Choroid plexus epithelial cell (primary cell): ENCODE measurements at regions not wholly inside any gene's neighbourhood (a gene's known extent, or its start where the extent isn't known, plus 50 kb on each side); places are given as distances from the start of the nearest gene placed in this dataset.

Experiments
- DNase-seq: peaks from one replicate; pipeline ENCODE4 v3.0.0-alpha.2; 2010; ENCODE audit warnings: low read depth
- H3K4me3 ChIP-seq: 2 replicates; pipeline ENCODE4 v1.5.1; 2011; ENCODE audit warnings: low read depth, mild to moderate bottlenecking, control low read depth, low read length, moderate library complexity
- TF ChIP-seq, protein P1 (sequence below): conservative IDR thresholded peaks from 2 replicates; pipeline ENCODE4 v1.5.1; 2011; ENCODE audit warnings: low read depth, mild to moderate bottlenecking, control low read depth, inconsistent platforms, low read length, moderate library complexity

DNA sequence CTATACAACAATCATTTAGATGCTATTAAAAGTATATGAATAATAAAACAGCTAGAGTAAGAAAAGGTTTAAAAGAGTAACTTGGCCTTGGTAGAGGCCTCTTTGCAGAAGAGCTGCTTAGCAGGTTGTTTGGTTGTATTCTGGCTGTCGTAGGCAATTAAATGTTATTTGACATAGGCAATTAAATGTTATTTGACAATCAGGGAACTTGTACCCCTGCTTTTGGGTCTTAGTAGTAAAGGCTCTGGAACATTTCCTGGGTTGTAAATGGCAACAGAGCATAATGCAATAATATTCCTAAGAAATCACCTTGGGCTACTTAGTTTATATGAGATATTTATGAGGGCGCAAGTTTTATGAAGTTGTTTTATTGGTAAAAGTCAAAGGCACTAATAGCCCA lies 84.4 kb upstream of the SLC28A3 start:
- H3K4me3 ChIP-seq: no peak overlapping the region
- TF ChIP-seq, protein P1, sequence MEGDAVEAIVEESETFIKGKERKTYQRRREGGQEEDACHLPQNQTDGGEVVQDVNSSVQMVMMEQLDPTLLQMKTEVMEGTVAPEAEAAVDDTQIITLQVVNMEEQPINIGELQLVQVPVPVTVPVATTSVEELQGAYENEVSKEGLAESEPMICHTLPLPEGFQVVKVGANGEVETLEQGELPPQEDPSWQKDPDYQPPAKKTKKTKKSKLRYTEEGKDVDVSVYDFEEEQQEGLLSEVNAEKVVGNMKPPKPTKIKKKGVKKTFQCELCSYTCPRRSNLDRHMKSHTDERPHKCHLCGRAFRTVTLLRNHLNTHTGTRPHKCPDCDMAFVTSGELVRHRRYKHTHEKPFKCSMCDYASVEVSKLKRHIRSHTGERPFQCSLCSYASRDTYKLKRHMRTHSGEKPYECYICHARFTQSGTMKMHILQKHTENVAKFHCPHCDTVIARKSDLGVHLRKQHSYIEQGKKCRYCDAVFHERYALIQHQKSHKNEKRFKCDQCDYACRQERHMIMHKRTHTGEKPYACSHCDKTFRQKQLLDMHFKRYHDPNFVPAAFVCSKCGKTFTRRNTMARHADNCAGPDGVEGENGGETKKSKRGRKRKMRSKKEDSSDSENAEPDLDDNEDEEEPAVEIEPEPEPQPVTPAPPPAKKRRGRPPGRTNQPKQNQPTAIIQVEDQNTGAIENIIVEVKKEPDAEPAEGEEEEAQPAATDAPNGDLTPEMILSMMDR: no peak
- no peak for DNase-seq

DNA sequence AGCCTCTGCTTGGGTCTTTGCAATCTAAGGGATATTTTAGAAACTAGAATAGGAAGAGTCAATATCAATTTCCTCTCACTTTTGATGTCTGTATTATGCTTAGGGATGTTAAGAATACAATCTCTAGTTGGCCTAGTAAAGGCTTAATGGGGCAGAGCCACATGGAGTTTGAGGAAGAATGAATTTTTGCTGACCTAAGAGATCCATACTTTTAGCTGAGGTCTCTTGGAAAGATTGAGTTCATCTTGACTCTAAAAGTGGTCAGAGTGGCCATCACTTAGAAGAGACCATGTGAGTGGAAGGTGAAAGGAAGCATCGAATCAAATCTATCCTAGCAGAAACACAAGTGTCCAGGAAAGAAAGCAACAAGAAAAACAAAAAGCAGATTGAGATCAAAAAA lies 92.2 kb upstream of the SLC28A3 start:
- no peak for DNase-seq
- H3K4me3 ChIP-seq: no peak overlapping the region
- TF ChIP-seq, protein P1: no peak

DNA sequence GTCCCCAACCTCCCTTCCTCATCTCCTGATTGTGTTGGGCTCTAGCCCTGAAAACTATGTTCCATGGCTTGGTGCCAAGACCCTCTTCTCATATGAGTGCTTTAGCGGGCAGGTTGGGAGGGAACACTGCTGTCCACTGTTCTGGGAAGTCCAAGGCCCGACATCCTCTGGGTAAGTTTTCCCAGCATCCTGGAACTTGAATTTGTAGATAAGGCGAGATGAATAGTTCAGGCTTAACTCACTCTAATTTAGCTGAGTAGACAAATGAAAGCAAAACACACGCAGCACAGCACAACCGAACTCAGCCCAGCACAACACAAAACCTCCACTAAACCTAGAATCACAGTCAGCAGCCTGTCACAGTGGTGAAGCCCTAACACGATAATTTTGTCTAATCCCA lies 95.3 kb upstream of the SLC28A3 start:
- no peak for DNase-seq
- no peak overlapping the region for H3K4me3 ChIP-seq
- TF ChIP-seq, protein P1: no peak

DNA sequence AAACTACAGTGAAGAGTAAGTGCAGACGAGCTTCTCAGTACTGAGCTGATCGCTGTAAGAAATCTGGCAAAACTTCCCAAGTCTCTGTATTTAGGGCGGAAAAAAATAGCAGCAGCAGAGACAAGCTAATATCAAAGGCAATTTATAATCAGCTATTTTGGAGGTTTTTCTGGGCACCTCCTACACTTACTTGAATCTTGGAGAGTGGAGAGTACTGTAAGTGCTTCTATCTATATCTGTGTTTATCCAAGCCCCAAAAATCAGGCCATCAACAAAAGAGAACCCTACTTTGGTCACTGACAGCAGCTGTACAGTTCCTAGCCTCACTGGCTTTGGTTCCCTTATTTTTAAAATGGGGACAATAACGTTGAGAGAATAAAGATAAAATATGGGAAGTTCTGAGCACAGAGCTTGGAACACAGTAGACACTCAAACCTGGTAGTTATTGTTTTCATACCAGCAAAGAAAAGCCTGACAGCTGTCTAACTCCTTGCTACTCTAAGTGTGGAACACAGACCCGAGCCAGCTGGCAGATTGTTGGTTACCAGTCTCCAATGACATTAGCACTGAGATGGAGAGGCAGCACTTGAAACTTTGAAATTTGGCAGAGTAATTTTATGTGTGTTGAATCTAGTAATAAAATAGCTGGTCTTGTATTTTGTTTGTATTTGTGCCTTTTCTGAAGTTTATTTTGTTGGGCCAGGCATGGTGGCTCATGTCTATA lies 96.0 kb upstream of the SLC28A3 start:
- DNase-seq: no peak
- TF ChIP-seq, protein P1: no peak
- H3K4me3 ChIP-seq: no peak overlapping the region

DNA sequence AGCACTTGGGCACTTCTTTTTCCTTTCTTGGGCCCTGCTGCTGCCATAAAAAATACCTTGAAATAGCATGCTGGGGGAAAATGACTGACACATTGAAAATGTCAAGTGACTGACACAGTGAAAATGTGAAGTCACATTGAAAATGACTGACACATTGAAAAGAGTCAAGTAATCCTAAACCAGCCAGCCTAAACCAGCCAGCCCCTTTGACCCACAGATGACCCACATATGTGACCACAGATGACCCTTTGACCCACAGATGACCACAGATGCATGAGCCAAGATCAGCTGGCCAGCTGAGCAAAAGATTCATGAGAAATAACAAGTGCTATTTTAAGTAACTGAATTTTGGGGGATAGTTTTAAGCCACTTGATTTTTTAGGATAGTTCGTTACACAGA lies 97.8 kb upstream of the SLC28A3 start:
- TF ChIP-seq, protein P1: no peak
- no peak overlapping the region for H3K4me3 ChIP-seq

DNA sequence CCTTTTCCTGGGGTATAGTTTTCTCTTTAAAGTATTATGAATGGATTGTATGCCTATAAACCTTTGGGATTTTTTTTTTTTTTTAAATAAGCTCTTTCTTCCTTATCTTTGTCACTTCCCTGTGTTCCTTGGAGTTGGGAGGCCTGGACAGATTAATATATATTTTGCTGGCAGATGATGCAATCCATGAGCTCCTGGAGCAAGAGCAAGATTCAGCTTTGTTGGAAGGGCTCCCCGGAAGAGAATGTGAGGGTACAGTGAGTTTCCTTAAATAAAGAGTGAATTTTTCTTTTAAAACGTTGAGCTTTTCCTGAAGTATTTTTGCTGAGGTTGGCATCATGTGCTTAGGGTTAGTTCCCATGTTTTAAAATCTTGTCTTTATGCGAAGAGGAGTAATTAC lies 98.7 kb upstream of the SLC28A3 start:
- peak; percentile 6 for DNase-seq
- H3K4me3 ChIP-seq: no peak overlapping the region
- TF ChIP-seq, protein P1: no peak

More for the DNA sequence above, 97.8 kb upstream of the SLC28A3 start:
- DNase-seq: no peak

DNA sequence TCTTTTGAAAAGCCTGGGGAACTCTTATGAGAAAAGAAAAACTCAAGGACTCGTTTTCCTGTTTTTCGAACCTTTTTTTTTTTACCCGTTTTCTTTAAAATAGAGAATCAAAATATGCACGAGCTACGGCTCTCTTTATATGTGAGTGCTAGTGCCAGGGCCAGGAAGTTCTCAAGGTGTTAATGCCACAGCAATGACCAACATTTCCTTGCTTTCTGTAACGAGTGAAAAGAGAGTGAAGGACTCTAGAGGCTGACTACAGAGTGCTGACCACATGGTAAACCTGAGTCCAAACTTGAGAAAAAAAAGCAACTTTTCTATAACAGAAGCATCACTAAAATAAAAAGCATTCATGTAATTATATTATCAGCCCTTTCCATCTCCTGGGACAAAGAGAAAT lies 102.2 kb upstream of the SLC28A3 start:
- no peak for DNase-seq
- H3K4me3 ChIP-seq: no peak overlapping the region
- TF ChIP-seq, protein P1: no peak
